Esophagus squamous epithelium (tissue), 5 donors: ENCODE measurements at regions not wholly inside any gene's neighbourhood (a gene's known extent, or its start where the extent isn't known, plus 50 kb on each side); places are given as distances from the start of the nearest gene placed in this dataset.

Experiments
- DNase-seq: peaks from one replicate; lab custom pipeline; 2025; lab: John Stamatoyannopoulos, UW
- H3K27ac ChIP-seq, 4 donors: fragments of 200-600 bp; sonication (generic); one replicate each; pipeline ENCODE4 v1.5.1; 2016 to 2019; ENCODE audit warnings: mild to moderate bottlenecking in 1 of 4
- H3K27me3 ChIP-seq, 4 donors: fragments of 200-600 bp; sonication (generic); 1 replicate in 3 of 4; 2 replicates in 1 of 4; pipeline versions ENCODE4 v1.5.1 to v1.6.0; 2017 to 2021; ENCODE audit warnings: antibody characterized with exemption in 1 of 4
- H3K36me3 ChIP-seq, 3 donors: fragments of 200-600 bp; sonication (generic); one replicate each; pipeline ENCODE4 v1.5.1; 2016 to 2019
- H3K4me1 ChIP-seq, 3 donors: fragments of 200-600 bp; sonication (generic); one replicate each; pipeline ENCODE4 v1.5.1; 2017 to 2019
- H3K4me3 ChIP-seq, 4 donors: fragments of 200-600 bp; sonication (generic); 1 replicate in 3 of 4; 2 replicates in 1 of 4; pipeline ENCODE4 v1.5.1; 2016 to 2019; ENCODE audit warnings: mild to moderate bottlenecking in 2 of 4, moderate library complexity in 1 of 4
- H3K9me3 ChIP-seq, 3 donors: fragments of 200-600 bp; sonication (generic); one replicate each; pipeline ENCODE4 v1.5.1; 2016 to 2019
- POLR2A ChIP-seq, 4 donors: fragments of 450-650 bp; IDR thresholded peaks; one replicate each; pipeline ENCODE4 v1.6.1; 2017; ENCODE audit warnings: antibody characterized with exemption in 4 of 4, mild to moderate bottlenecking in 4 of 4, moderate library complexity in 3 of 4
- WGBS, 2 donors: methylation state at CpG; one replicate each; pipeline ENCODE4 v1.1.5; 2018; 5-methylcytosine and 5-hydroxymethylcytosine counted together
- intact Hi-C: fragments of 100-400 bp; cut with DNase I; formaldehyde crosslinking; loops from one replicate; pipeline ENCODE4 v1.15.0; 2022
- TF ChIP-seq, protein P1 (sequence below), 6 experiments: fragments of 450-650 bp in 4 of 6; fragments of 200-600 bp in 2 of 6; sonication (generic) in 2 of 6; IDR thresholded peaks; one replicate each; pipeline ENCODE4 v1.5.1; 2016 to 2019; ENCODE audit warnings: antibody characterized with exemption in 6 of 6, mild to moderate bottlenecking in 4 of 6, moderate library complexity in 4 of 6
- donor health status: DM: yes; HTN: yes; CAD: no.

- no peaks in the 10 kb centered on the region for H3K27me3 ChIP-seq
- H3K4me3 ChIP-seq, result no peak overlapping the region
- no peak for DNase-seq
- H3K27ac ChIP-seq, result no peak overlapping the region
- H3K36me3 ChIP-seq, result no peaks in the 10 kb centered on the region
- H3K9me3 ChIP-seq, result no peaks in the 10 kb centered on the region
- no peaks in the 10 kb centered on the region for H3K4me1 ChIP-seq
- TF ChIP-seq, protein P1, sequence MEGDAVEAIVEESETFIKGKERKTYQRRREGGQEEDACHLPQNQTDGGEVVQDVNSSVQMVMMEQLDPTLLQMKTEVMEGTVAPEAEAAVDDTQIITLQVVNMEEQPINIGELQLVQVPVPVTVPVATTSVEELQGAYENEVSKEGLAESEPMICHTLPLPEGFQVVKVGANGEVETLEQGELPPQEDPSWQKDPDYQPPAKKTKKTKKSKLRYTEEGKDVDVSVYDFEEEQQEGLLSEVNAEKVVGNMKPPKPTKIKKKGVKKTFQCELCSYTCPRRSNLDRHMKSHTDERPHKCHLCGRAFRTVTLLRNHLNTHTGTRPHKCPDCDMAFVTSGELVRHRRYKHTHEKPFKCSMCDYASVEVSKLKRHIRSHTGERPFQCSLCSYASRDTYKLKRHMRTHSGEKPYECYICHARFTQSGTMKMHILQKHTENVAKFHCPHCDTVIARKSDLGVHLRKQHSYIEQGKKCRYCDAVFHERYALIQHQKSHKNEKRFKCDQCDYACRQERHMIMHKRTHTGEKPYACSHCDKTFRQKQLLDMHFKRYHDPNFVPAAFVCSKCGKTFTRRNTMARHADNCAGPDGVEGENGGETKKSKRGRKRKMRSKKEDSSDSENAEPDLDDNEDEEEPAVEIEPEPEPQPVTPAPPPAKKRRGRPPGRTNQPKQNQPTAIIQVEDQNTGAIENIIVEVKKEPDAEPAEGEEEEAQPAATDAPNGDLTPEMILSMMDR (IDR thresholded peaks at IDR 0.05), result no peak
- no peak for TF ChIP-seq POLR2A (IDR thresholded peaks at IDR 0.05)
- intact Hi-C loops, result no loop called here
- WGBS, 2 donors, result 71 to 73% methylated on average over 2 of the region's 2 CpGs
Observed at GRCh38 chr18:45207328-45207727, 407.9 kb upstream of the SLC14A2 start.

DNA sequence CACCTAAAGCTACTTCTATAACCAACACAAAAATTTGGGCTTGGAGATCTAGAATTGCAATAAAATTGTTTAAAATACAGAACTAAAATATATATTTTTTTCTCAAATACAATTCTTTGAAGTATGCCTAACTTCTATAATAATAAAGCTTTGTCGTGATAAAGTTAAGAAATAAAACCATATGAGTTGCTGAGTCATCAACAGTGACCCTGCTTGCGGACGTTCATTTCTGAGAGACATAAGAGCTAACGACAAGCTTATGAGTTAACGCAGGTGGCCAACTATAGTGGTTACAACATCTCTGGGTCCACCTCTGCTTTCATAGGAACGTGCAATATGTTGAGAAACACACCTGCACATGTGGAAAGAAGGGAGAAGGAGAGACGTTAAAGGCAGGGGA lies 407.1 kb upstream of the SLC14A2 start:
- no peak overlapping the region for H3K27ac ChIP-seq
- H3K4me3 ChIP-seq, result no peak overlapping the region
- intact Hi-C loops, result no loop called here
- TF ChIP-seq, protein P1 (IDR thresholded peaks at IDR 0.05), result no peak
- TF ChIP-seq POLR2A (IDR thresholded peaks at IDR 0.05), result no peak
- H3K9me3 ChIP-seq, result no peaks in the 10 kb centered on the region
- WGBS, 2 donors, result 80 to 83% methylated on average over 7 of the region's 7 CpGs
- H3K36me3 ChIP-seq, result no peaks in the 10 kb centered on the region
- no peaks in the 10 kb centered on the region for H3K4me1 ChIP-seq
- no peaks in the 10 kb centered on the region for H3K27me3 ChIP-seq
- DNase-seq, result no peak

DNA sequence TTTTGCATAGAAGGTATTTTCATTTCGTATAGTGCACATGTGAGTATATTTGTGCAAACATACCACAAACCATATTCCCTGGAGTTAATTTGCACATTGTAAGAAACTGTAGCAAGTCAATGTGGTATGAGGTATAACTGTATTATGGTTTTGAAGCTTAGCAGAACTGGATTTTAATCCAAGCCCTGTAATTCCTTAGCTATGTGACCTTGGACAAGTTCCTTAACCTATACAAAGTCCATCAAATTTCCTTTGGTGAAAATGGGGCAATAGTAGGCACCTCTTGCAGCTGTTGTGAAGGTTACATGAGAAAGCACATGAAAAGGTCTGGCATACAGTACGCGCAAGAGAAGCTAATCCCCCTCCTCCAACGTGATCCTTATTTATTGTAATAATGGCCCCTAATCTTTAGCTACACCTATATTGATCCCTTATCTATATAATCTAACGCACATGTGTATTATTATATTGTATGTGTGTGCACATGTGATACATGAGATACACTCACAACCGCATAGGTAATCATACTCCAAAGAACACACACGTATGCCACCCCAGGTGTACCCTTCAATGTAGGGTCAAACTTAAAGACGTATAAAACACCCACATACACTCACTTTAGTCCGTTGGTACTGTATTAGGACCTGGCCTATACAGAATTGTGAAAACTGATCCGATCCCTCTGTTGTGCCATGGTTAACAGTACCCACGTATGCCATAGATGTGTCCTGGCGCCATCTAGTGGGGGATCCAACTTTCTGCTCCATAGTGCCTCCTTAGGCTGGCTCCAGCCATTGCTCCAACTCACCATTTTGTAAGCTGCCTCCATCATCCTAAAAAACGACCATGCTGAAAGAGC lies 402.9 kb upstream of the SLC14A2 start:
- Histone ChIP-seq H3K4me3 (no peak overlapping the region), H3K36me3 (no peaks in the 10 kb centered on the region), H3K4me1 (no peaks in the 10 kb centered on the region), H3K27me3 (no peaks in the 10 kb centered on the region), H3K9me3 (no peaks in the 10 kb centered on the region), H3K27ac (no peak overlapping the region)
- intact Hi-C loops, result loop anchor here (10.0 kb wide), 1 partner anchor 538 kb away; no protein-coding TSS in a partner anchor
- WGBS, 2 donors, result 54 to 55% methylated on average over 12 to 13 of the region's 13 CpGs
- TF ChIP-seq, protein P1 (IDR thresholded peaks at IDR 0.05), result peak; percentile 64 to 95 (median 85)
- no peak for TF ChIP-seq POLR2A (IDR thresholded peaks at IDR 0.05)
- peak; percentile 28 for DNase-seq

- no peaks in the 10 kb centered on the region for H3K36me3 ChIP-seq
- H3K27ac ChIP-seq, result no peak overlapping the region
- H3K9me3 ChIP-seq, result no peaks in the 10 kb centered on the region
- WGBS, 2 donors, result 93 to 100% methylated on average over 1 of the region's 1 CpG
- H3K4me1 ChIP-seq, result no peaks in the 10 kb centered on the region
- H3K4me3 ChIP-seq, result no peak overlapping the region
- no peak for TF ChIP-seq POLR2A (IDR thresholded peaks at IDR 0.05)
- TF ChIP-seq, protein P1 (IDR thresholded peaks at IDR 0.05), result no peak
- no peak for DNase-seq
- intact Hi-C loops, result loop anchor here (10.0 kb wide), 1 partner anchor 538 kb away; no protein-coding TSS in a partner anchor
- H3K27me3 ChIP-seq, result no peaks in the 10 kb centered on the region
Observed at GRCh38 chr18:45213040-45213333, 402.3 kb upstream of the SLC14A2 start.

DNA sequence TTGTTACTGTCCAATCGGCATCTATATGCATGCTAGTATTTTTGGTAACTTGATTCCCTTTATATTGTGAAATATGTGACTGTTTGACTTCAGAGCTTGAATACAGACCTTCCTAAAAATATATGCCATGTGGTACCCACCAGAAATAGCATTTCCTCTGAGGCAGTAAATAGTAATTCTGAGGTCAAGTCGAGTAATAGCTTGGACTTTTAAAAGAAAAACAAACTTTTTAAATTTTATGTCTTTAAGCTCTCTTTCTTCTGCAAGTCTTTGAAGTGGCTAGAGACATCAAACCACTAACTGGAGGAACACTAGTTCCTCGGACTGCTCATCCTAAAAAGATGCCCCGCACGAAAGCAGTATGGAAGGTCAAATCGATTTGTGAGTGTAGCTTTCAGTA lies 396.8 kb upstream of the SLC14A2 start:
- H3K4me1 ChIP-seq, result no peaks in the 10 kb centered on the region
- no peak overlapping the region for H3K27ac ChIP-seq
- no peaks in the 10 kb centered on the region for H3K36me3 ChIP-seq
- 61 to 82% methylated on average over 6 of the region's 6 CpGs for WGBS, 2 donors
- TF ChIP-seq, protein P1 (IDR thresholded peaks at IDR 0.05), result no peak
- no peak for TF ChIP-seq POLR2A (IDR thresholded peaks at IDR 0.05)
- H3K9me3 ChIP-seq, result no peaks in the 10 kb centered on the region
- no peaks in the 10 kb centered on the region for H3K27me3 ChIP-seq
- intact Hi-C loops, result loop anchor here (10.0 kb wide), 1 partner anchor 544 kb away; no protein-coding TSS in a partner anchor
- no peak for DNase-seq
- no peak overlapping the region for H3K4me3 ChIP-seq
